T-helper 1 cell treated with Interleukin-12 subunit alpha and Interleukin-12 subunit beta and Interleukin-4 antibody, amounts not matched to agents 30 μg/mL and 1 μg/mL, for 36 hours (primary cell): ENCODE measurements at regions not wholly inside any gene's neighbourhood (a gene's known extent, or its start where the extent isn't known, plus 50 kb on each side); places are given as distances from the start of the nearest gene placed in this dataset.

Source experiments
- H3K27ac Mint-ChIP-seq: one replicate; pipeline ENCODE4 v1.8.0; 2021; ENCODE audit warnings: mild to moderate bottlenecking, mixed read lengths
- H3K27me3 Mint-ChIP-seq: one replicate; pipeline ENCODE4 v1.8.0; 2021; ENCODE audit warnings: low read depth, mixed read lengths
- H3K36me3 Mint-ChIP-seq: one replicate; pipeline ENCODE4 v1.8.0; 2021; ENCODE audit warnings: low read depth, mixed read lengths
- H3K4me1 Mint-ChIP-seq: one replicate; pipeline ENCODE4 v1.8.0; 2021; ENCODE audit warnings: low read depth, mixed read lengths
- H3K4me3 Mint-ChIP-seq: one replicate; pipeline ENCODE4 v1.8.0; 2021; ENCODE audit warnings: mild to moderate bottlenecking, moderate library complexity, mixed read lengths
- H3K9me3 Mint-ChIP-seq: one replicate; pipeline ENCODE4 v1.8.0; 2021; ENCODE audit warnings: mixed read lengths

DNA sequence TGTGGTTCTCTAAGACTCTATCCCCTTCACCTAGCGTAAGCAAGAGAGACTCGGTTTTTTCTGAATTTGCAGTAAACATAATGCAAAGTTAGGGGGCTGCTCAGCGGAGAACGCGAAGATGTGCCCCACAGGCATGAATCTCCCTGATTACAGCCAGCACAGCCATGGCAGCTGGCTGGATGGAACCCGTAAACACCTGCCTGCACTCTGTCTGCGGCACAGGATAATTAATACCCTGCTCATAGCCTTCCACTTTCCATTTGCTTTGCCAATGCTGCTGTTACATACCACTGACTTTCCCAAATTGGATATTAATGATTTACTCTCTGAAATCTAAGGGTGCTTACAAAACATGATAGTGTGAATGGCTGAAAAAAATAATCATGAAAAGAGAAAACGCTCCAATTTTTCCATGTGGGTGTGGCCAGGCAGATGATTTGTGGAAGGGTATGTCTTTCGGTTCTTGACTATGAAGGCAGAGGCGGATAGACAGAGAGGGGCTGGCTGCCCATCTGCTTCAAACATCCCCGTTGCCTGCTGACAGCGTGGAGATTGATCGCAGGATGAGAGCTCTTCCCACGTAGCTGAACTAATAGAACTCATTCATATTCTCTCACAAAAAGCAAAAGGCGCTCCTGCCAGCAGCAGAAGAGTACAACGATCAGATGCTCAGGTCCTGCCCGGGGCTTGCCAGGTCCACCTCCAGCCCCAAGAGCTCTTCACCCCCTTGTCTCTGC lies 193.2 kb upstream of the GHITM start:
- Mint-ChIP-seq H3K27ac (no peak overlapping the region), H3K27me3 (peaks cover 5% of the 10 kb centered on the region), H3K4me3 (no peak overlapping the region), H3K36me3 (no peaks in the 10 kb centered on the region), H3K9me3 (no peaks in the 10 kb centered on the region), H3K4me1 (no peaks in the 10 kb centered on the region)

GRCh38 chr10:83952314-83952713 lies 187.0 kb upstream of the GHITM start:
- Mint-ChIP-seq H3K4me3 (no peak overlapping the region), H3K27ac (no peak overlapping the region), H3K36me3 (no peaks in the 10 kb centered on the region), H3K27me3 (peaks cover 3% of the 10 kb centered on the region), H3K9me3 (no peaks in the 10 kb centered on the region), H3K4me1 (no peaks in the 10 kb centered on the region)

- H3K4me1 Mint-ChIP-seq: no peaks in the 10 kb centered on the region
- no peak overlapping the region for H3K4me3 Mint-ChIP-seq
- H3K36me3 Mint-ChIP-seq: no peaks in the 10 kb centered on the region
- no peak overlapping the region for H3K27ac Mint-ChIP-seq
- no peaks in the 10 kb centered on the region for H3K9me3 Mint-ChIP-seq
- peaks cover 3% of the 10 kb centered on the region for H3K27me3 Mint-ChIP-seq
Observed at GRCh38 chr10:83953589-83953988, 185.7 kb upstream of the GHITM start.

- Mint-ChIP-seq H3K4me1 (no peaks in the 10 kb centered on the region), H3K9me3 (no peaks in the 10 kb centered on the region), H3K4me3 (no peak overlapping the region), H3K36me3 (no peaks in the 10 kb centered on the region), H3K27ac (no peak overlapping the region), H3K27me3 (peaks cover 3% of the 10 kb centered on the region)
Observed at GRCh38 chr10:83954193-83954799, 185.0 kb upstream of the GHITM start.

GRCh38 chr10:83955406-83955805 lies 183.9 kb upstream of the GHITM start:
- no peaks in the 10 kb centered on the region for H3K36me3 Mint-ChIP-seq
- no peaks in the 10 kb centered on the region for H3K9me3 Mint-ChIP-seq
- no peak overlapping the region for H3K27ac Mint-ChIP-seq
- peaks cover 1% of the 10 kb centered on the region for H3K4me1 Mint-ChIP-seq
- peaks cover 3% of the 10 kb centered on the region for H3K27me3 Mint-ChIP-seq
- H3K4me3 Mint-ChIP-seq: no peak overlapping the region

DNA sequence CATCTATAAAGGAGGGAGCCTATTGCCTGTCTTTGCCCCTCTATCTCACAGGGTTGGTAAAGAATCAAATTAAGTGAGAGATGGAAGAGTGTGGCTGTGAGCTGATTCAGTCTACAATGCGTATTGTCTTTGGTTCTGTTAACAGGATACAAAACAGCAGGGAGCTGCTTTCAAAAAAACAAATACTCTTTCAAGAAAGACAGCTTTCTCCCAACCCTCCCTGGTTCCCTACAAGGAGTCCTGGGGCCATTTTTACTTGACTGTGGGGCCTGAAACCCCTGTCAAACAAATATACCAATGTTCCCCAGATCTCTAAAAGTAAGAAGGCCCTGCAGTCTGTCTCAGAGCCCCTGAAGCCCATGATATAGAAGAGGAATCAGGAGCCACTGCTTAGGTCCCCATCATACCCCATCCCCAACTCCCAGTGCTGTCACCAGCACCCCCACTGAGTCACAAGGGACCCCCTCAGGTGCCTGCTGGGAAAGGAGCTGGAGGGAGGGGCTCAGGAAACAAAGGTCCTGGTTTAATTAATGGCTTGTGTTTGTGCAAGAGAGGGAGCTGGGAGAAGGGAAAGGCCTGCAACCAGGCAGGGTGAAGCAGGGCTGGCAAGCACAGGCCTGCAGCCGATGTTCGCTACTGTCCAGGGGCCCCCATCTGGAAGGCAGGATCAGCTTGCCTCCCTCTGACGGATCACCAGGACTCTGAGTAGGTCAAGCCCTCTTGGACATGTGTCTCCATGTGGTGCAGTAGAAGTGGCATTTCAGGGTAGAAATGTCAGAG lies 182.0 kb upstream of the GHITM start:
- no peak overlapping the region for H3K27ac Mint-ChIP-seq
- no peaks in the 10 kb centered on the region for H3K36me3 Mint-ChIP-seq
- H3K4me1 Mint-ChIP-seq: peaks cover 1% of the 10 kb centered on the region
- H3K9me3 Mint-ChIP-seq: no peaks in the 10 kb centered on the region
- H3K27me3 Mint-ChIP-seq: peaks cover 3% of the 10 kb centered on the region
- H3K4me3 Mint-ChIP-seq: no peak overlapping the region

GRCh38 chr10:83959328-83959727 lies 180.0 kb upstream of the GHITM start:
- no peak overlapping the region for H3K27ac Mint-ChIP-seq
- no peak overlapping the region for H3K4me3 Mint-ChIP-seq
- no peaks in the 10 kb centered on the region for H3K9me3 Mint-ChIP-seq

GRCh38 chr10:83960125-83960524 lies 179.2 kb upstream of the GHITM start:
- H3K4me1 Mint-ChIP-seq: peaks cover 1% of the 10 kb centered on the region
- H3K27ac Mint-ChIP-seq: no peak overlapping the region
- H3K27me3 Mint-ChIP-seq: no peaks in the 10 kb centered on the region
- no peaks in the 10 kb centered on the region for H3K9me3 Mint-ChIP-seq
- no peaks in the 10 kb centered on the region for H3K36me3 Mint-ChIP-seq
- H3K4me3 Mint-ChIP-seq: no peak overlapping the region

More at GRCh38 chr10:83959328-83959727, 180.0 kb upstream of the GHITM start:
- Mint-ChIP-seq H3K4me1 (peaks cover 1% of the 10 kb centered on the region), H3K27me3 (no peaks in the 10 kb centered on the region), H3K36me3 (no peaks in the 10 kb centered on the region)

- H3K4me3 Mint-ChIP-seq: no peak overlapping the region
- H3K27me3 Mint-ChIP-seq: no peaks in the 10 kb centered on the region
- H3K9me3 Mint-ChIP-seq: no peaks in the 10 kb centered on the region
- no peaks in the 10 kb centered on the region for H3K36me3 Mint-ChIP-seq
- peaks cover 1% of the 10 kb centered on the region for H3K4me1 Mint-ChIP-seq
- H3K27ac Mint-ChIP-seq: no peak overlapping the region
Observed at GRCh38 chr10:83961620-83962019, 177.7 kb upstream of the GHITM start.

DNA sequence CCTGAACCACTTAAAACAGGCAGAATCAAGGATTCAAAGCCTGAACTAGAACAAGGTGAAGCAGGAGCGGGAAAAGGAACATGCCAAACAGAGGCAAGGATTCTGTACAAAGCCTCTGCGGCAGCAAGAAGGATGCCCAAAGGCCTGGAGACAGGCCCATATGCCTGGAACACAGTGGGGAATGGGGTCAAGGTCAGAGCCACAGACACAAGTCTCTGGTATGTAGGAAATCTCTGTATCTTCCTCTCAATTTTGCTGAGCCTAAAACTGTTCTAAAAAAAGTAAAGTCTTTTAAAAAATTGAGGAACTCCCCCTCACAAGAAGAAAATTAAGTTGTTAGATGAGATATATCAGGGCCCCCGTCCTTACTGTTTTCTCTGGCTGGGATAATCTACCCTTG lies 175.9 kb upstream of the GHITM start:
- no peaks in the 10 kb centered on the region for H3K27me3 Mint-ChIP-seq
- no peaks in the 10 kb centered on the region for H3K9me3 Mint-ChIP-seq
- no peak overlapping the region for H3K27ac Mint-ChIP-seq
- H3K4me1 Mint-ChIP-seq: peaks cover 1% of the 10 kb centered on the region
- no peaks in the 10 kb centered on the region for H3K36me3 Mint-ChIP-seq
- H3K4me3 Mint-ChIP-seq: no peak overlapping the region

DNA sequence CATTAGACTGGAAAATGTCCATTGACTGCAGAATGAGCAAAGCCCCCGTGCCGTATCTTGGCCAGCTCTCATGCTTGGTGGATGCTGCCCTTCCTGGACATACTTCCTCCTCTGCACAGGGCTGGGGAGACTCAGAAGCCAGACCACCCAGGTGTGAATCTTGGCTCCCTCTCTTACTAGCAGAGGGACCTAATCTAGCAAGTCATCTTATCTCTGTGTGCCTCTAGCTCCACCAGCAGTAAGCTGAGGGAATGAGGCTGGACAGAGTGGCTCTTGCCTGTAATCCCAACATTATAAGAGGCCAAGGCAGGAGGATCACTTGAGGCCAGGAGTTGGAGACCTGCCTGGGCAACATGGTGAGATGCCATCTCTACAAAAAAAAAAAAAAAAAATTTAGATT lies 173.8 kb upstream of the GHITM start:
- no peaks in the 10 kb centered on the region for H3K4me1 Mint-ChIP-seq
- no peaks in the 10 kb centered on the region for H3K9me3 Mint-ChIP-seq
- H3K27ac Mint-ChIP-seq: no peak overlapping the region
- no peaks in the 10 kb centered on the region for H3K36me3 Mint-ChIP-seq
- H3K4me3 Mint-ChIP-seq: no peak overlapping the region
- no peaks in the 10 kb centered on the region for H3K27me3 Mint-ChIP-seq

- no peak overlapping the region for H3K4me3 Mint-ChIP-seq
- H3K4me1 Mint-ChIP-seq: no peaks in the 10 kb centered on the region
- H3K9me3 Mint-ChIP-seq: no peaks in the 10 kb centered on the region
- no peaks in the 10 kb centered on the region for H3K36me3 Mint-ChIP-seq
- no peaks in the 10 kb centered on the region for H3K27me3 Mint-ChIP-seq
- no peak overlapping the region for H3K27ac Mint-ChIP-seq
Observed at GRCh38 chr10:83968052-83968451, 171.3 kb upstream of the GHITM start.

DNA sequence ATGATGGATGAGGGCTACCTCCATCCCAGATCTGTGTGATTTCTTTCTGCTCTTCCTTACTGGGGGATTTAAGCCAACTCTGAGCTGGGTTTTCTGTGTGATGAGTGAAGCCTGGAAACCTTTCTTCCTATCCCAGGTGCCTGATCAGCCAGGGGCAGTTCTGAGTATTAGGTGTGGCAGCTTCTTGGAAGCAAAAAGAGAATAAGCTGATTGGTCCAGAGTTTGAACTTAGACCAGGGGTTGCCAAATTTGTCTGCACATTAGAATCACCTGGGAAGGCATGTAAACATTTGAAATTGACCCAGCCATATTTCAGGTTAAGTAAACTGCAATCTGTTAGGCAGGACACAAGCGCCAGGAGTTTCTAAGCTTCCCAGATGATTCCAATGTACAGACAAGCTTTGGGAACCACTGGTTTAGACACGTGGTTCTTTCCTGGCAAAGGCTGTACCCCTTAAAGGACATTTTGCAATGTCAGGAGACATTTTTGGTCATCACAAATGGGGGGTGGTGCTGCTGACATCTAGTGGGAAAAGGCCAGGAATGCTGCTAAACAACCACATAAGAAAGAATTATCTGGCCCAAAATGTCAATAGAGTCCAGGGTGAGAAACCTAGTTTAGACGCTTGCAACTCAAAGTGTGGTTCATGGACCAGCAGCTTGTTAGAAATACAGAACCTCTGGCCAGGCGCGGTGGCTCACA lies 160.5 kb upstream of the GHITM start:
- no peaks in the 10 kb centered on the region for H3K4me1 Mint-ChIP-seq
- H3K27ac Mint-ChIP-seq: no peak overlapping the region
- H3K4me3 Mint-ChIP-seq: no peak overlapping the region
- no peaks in the 10 kb centered on the region for H3K27me3 Mint-ChIP-seq
- H3K36me3 Mint-ChIP-seq: no peaks in the 10 kb centered on the region
- H3K9me3 Mint-ChIP-seq: no peaks in the 10 kb centered on the region

DNA sequence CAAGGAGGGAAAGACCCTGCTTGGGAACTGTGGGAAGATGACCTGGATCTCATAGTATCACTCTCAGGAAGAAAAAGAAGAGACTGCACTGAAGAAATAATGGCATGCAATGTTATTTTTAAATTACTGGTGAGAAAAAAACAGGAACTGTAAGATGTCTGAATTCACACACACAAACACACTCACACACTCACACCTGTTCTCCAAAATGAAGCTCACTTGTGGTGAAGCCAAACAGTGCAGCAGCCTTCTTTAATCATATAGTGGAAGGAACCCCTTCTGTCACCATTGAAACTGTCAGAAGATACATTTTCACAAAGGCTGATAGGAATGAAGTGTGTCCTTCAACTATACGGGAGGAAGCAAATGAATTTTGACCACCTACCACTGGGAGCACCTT lies 156.5 kb upstream of the GHITM start:
- no peaks in the 10 kb centered on the region for H3K36me3 Mint-ChIP-seq
- H3K27me3 Mint-ChIP-seq: no peaks in the 10 kb centered on the region
- H3K4me1 Mint-ChIP-seq: no peaks in the 10 kb centered on the region
- H3K9me3 Mint-ChIP-seq: no peaks in the 10 kb centered on the region
- no peak overlapping the region for H3K27ac Mint-ChIP-seq
- no peak overlapping the region for H3K4me3 Mint-ChIP-seq
